Nephron (organoid): ENCODE measurements at regions not wholly inside any gene's neighbourhood (a gene's known extent, or its start where the extent isn't known, plus 50 kb on each side); places are given as distances from the start of the nearest gene placed in this dataset.

Experiments used
- H3K27ac Mint-ChIP-seq, 3 experiments: 2 replicates each; pipeline ENCODE4 v1.8.0; 2020; ENCODE audit warnings: mixed read lengths in 3 of 3, mild to moderate bottlenecking in 2 of 3, moderate library complexity in 1 of 3
- H3K27me3 Mint-ChIP-seq: 2 replicates; pipeline ENCODE4 v1.8.0; 2021; ENCODE audit warnings: low read depth, mild to moderate bottlenecking, moderate library complexity, mixed read lengths
- H3K36me3 Mint-ChIP-seq: 2 replicates; pipeline ENCODE4 v1.8.0; 2020; ENCODE audit warnings: low read depth, mixed read lengths
- H3K4me1 Mint-ChIP-seq: 2 replicates; pipeline ENCODE4 v1.8.0; 2020; ENCODE audit warnings: mixed read lengths
- H3K4me3 Mint-ChIP-seq, 3 experiments: 2 replicates each; pipeline ENCODE4 v1.8.0; 2020; ENCODE audit warnings: mild to moderate bottlenecking in 3 of 3, mixed read lengths in 3 of 3, moderate library complexity in 2 of 3
- H3K9me3 Mint-ChIP-seq: 2 replicates; pipeline ENCODE4 v1.8.0; 2020; ENCODE audit warnings: mixed read lengths
- CTCF ChIP-seq, 3 experiments: fragments of 200-600 bp; sonication (generic); IDR thresholded peaks; one replicate each; pipeline ENCODE4 v1.5.0; 2021; ENCODE audit warnings: antibody characterized with exemption in 3 of 3; ENCODE audit not compliant: unreplicated experiment in 3 of 3

GRCh38 chr11:110805756-110806155 is 93.5 kb upstream of the ARHGAP20 start:
- H3K9me3 Mint-ChIP-seq, result no peaks in the 10 kb centered on the region
- no peaks in the 10 kb centered on the region for H3K27me3 Mint-ChIP-seq
- no peak for TF ChIP-seq CTCF (IDR thresholded peaks at IDR 0.05; ENCODE audit: unreplicated experiment in 3 of 3)
- no peaks in the 10 kb centered on the region for H3K36me3 Mint-ChIP-seq
- no peak overlapping the region for H3K27ac Mint-ChIP-seq
- H3K4me1 Mint-ChIP-seq, result no peaks in the 10 kb centered on the region
- H3K4me3 Mint-ChIP-seq, result no peak overlapping the region

- Mint-ChIP-seq H3K36me3 (no peaks in the 10 kb centered on the region), H3K27ac (no peak overlapping the region), H3K27me3 (no peaks in the 10 kb centered on the region), H3K9me3 (no peaks in the 10 kb centered on the region), H3K4me3 (no peak overlapping the region), H3K4me1 (no peaks in the 10 kb centered on the region)
- TF ChIP-seq CTCF (IDR thresholded peaks at IDR 0.05; ENCODE audit: unreplicated experiment in 3 of 3), result no peak
Measured at GRCh38 chr11:110802162-110802561, 89.9 kb upstream of the ARHGAP20 start.

- H3K4me1 Mint-ChIP-seq, result no peaks in the 10 kb centered on the region
- H3K27ac Mint-ChIP-seq, result no peak overlapping the region
- no peak for TF ChIP-seq CTCF (IDR thresholded peaks at IDR 0.05; ENCODE audit: unreplicated experiment in 3 of 3)
Measured at GRCh38 chr11:110801328-110801727, 89.1 kb upstream of the ARHGAP20 start.

GRCh38 chr11:110798201-110798900 is 86.1 kb upstream of the ARHGAP20 start:
- no peaks in the 10 kb centered on the region for H3K9me3 Mint-ChIP-seq
- TF ChIP-seq CTCF (IDR thresholded peaks at IDR 0.05; ENCODE audit: unreplicated experiment in 3 of 3), result no peak
- H3K27me3 Mint-ChIP-seq, result no peaks in the 10 kb centered on the region
- no peak overlapping the region for H3K27ac Mint-ChIP-seq
- H3K4me1 Mint-ChIP-seq, result no peaks in the 10 kb centered on the region
- no peak overlapping the region for H3K4me3 Mint-ChIP-seq
- H3K36me3 Mint-ChIP-seq, result no peaks in the 10 kb centered on the region

More at GRCh38 chr11:110801328-110801727, 89.1 kb upstream of the ARHGAP20 start:
- Mint-ChIP-seq H3K9me3 (no peaks in the 10 kb centered on the region), H3K4me3 (no peak overlapping the region), H3K36me3 (no peaks in the 10 kb centered on the region), H3K27me3 (no peaks in the 10 kb centered on the region)

GRCh38 chr11:110797453-110797852 is 85.2 kb upstream of the ARHGAP20 start:
- Mint-ChIP-seq H3K27ac (no peak overlapping the region), H3K4me1 (no peaks in the 10 kb centered on the region), H3K4me3 (no peak overlapping the region), H3K36me3 (no peaks in the 10 kb centered on the region), H3K9me3 (no peaks in the 10 kb centered on the region), H3K27me3 (no peaks in the 10 kb centered on the region)
- TF ChIP-seq CTCF (IDR thresholded peaks at IDR 0.05; ENCODE audit: unreplicated experiment in 3 of 3), result no peak

GRCh38 chr11:110795112-110795624 is 82.9 kb upstream of the ARHGAP20 start:
- H3K9me3 Mint-ChIP-seq, result no peaks in the 10 kb centered on the region
- no peaks in the 10 kb centered on the region for H3K36me3 Mint-ChIP-seq
- no peaks in the 10 kb centered on the region for H3K4me1 Mint-ChIP-seq
- no peaks in the 10 kb centered on the region for H3K27me3 Mint-ChIP-seq
- TF ChIP-seq CTCF (IDR thresholded peaks at IDR 0.05; ENCODE audit: unreplicated experiment in 3 of 3), result no peak
- H3K27ac Mint-ChIP-seq, result no peak overlapping the region
- no peak overlapping the region for H3K4me3 Mint-ChIP-seq
